Activated CD8-positive, alpha-beta T cell treated with anti-CD3 and anti-CD28 coated beads for 36 hours (primary cell): ENCODE measurements at regions not wholly inside any gene's neighbourhood (a gene's known extent, or its start where the extent isn't known, plus 50 kb on each side); places are given as distances from the start of the nearest gene placed in this dataset.

Experiments used
- ATAC-seq: fragments of 200-7000 bp; cut with Tn5 transposase; one replicate; pipeline ENCODE4 v1.10.0; 2021; ENCODE audit warnings: mild to moderate bottlenecking, moderate library complexity
- CTCF ChIA-PET: fragments of 350-600 bp; sonication (Branson Sonifier 250); formaldehyde crosslinking; loops from one replicate; lab custom pipeline; 2021; ENCODE audit warnings: antibody characterized with exemption; lab: Charles Lee
- POLR2A ChIA-PET: fragments of 350-600 bp; sonication (Branson Sonifier 250); formaldehyde crosslinking; loops from one replicate; lab custom pipeline; 2021; ENCODE audit warnings: antibody characterized with exemption; lab: Charles Lee
- DNase-seq: peaks from one replicate; pipeline ENCODE4 v3.0.0-alpha.2; 2020
- H3K27ac Mint-ChIP-seq: one replicate; pipeline ENCODE4 v1.8.0; 2021; ENCODE audit warnings: mild to moderate bottlenecking, mixed read lengths
- H3K27me3 Mint-ChIP-seq: one replicate; pipeline ENCODE4 v1.8.0; 2021; ENCODE audit warnings: mixed read lengths
- H3K36me3 Mint-ChIP-seq: one replicate; pipeline ENCODE4 v1.8.0; 2021; ENCODE audit warnings: low read depth, mixed read lengths
- H3K4me1 Mint-ChIP-seq: one replicate; pipeline ENCODE4 v1.8.0; 2021; ENCODE audit warnings: low read depth, mixed read lengths
- H3K4me3 Mint-ChIP-seq: one replicate; pipeline ENCODE4 v1.8.0; 2021; ENCODE audit warnings: mild to moderate bottlenecking, moderate library complexity, mixed read lengths
- H3K9me3 Mint-ChIP-seq: one replicate; pipeline ENCODE4 v1.8.0; 2021; ENCODE audit warnings: mixed read lengths
- CTCF ChIP-seq: fragments of 200-600 bp; IDR thresholded peaks from one replicate; pipeline ENCODE4 v1.8.0; 2022; ENCODE audit warnings: antibody characterized with exemption, mild to moderate bottlenecking
- intact Hi-C: fragments of 100-400 bp; cut with micrococcal nuclease; formaldehyde crosslinking; loops from one replicate; pipeline ENCODE4 v1.10.0; 2022

- POLR2A ChIA-PET, result no interaction called here
- TF ChIP-seq CTCF, result no peak
- no peaks in the 10 kb centered on the region for H3K4me1 Mint-ChIP-seq
- DNase-seq (no peak), ATAC-seq (no peak)
- intact Hi-C loops, result no loop called here
- H3K27me3 Mint-ChIP-seq, result no peaks in the 10 kb centered on the region
- H3K4me3 Mint-ChIP-seq, result no peak overlapping the region
- CTCF ChIA-PET, result no interaction called here
- H3K36me3 Mint-ChIP-seq, result no peaks in the 10 kb centered on the region
- no peaks in the 10 kb centered on the region for H3K9me3 Mint-ChIP-seq
- H3K27ac Mint-ChIP-seq, result no peak overlapping the region
Observed at GRCh38 chr9:14025741-14026140, 288.2 kb downstream of the NFIB start.

- intact Hi-C loops, result no loop called here
- DNase-seq, result no peak
- no peaks in the 10 kb centered on the region for H3K4me1 Mint-ChIP-seq
- POLR2A ChIA-PET, result no interaction called here
- no peak overlapping the region for H3K27ac Mint-ChIP-seq
- no peak for ATAC-seq
- no peak overlapping the region for H3K4me3 Mint-ChIP-seq
- CTCF ChIA-PET, result no interaction called here
- no peaks in the 10 kb centered on the region for H3K9me3 Mint-ChIP-seq
- no peaks in the 10 kb centered on the region for H3K36me3 Mint-ChIP-seq
- no peaks in the 10 kb centered on the region for H3K27me3 Mint-ChIP-seq
- TF ChIP-seq CTCF, result no peak
Observed at GRCh38 chr9:14023285-14023684, 290.7 kb downstream of the NFIB start.

- no peaks in the 10 kb centered on the region for H3K36me3 Mint-ChIP-seq
- no peak overlapping the region for H3K27ac Mint-ChIP-seq
- intact Hi-C loops, result no loop called here
- H3K27me3 Mint-ChIP-seq, result no peaks in the 10 kb centered on the region
- DNase-seq, result no peak
- H3K4me3 Mint-ChIP-seq, result no peak overlapping the region
- ChIA-PET POLR2A (no interaction called here), CTCF (interaction anchor here (0.6 kb wide), 1 partner anchor 1508 kb away, joined by 3 read pairs; no protein-coding TSS in a partner anchor)
- no peaks in the 10 kb centered on the region for H3K4me1 Mint-ChIP-seq
- H3K9me3 Mint-ChIP-seq, result no peaks in the 10 kb centered on the region
- no peak for ATAC-seq
- no peak for TF ChIP-seq CTCF
Observed at GRCh38 chr9:14021871-14022525, 291.9 kb downstream of the NFIB start.

GRCh38 chr9:14018081-14018480 lies 295.9 kb downstream of the NFIB start:
- CTCF ChIA-PET, result no interaction called here
- H3K9me3 Mint-ChIP-seq, result no peaks in the 10 kb centered on the region
- no peak for ATAC-seq
- intact Hi-C loops, result no loop called here
- no peak for TF ChIP-seq CTCF
- no peak overlapping the region for H3K27ac Mint-ChIP-seq
- POLR2A ChIA-PET, result no interaction called here
- no peak for DNase-seq
- H3K4me1 Mint-ChIP-seq, result no peaks in the 10 kb centered on the region
- peaks cover 2% of the 10 kb centered on the region for H3K27me3 Mint-ChIP-seq
- H3K4me3 Mint-ChIP-seq, result no peak overlapping the region
- H3K36me3 Mint-ChIP-seq, result no peaks in the 10 kb centered on the region

- Mint-ChIP-seq H3K4me3 (no peak overlapping the region), H3K27ac (no peak overlapping the region), H3K27me3 (peaks cover 2% of the 10 kb centered on the region), H3K9me3 (no peaks in the 10 kb centered on the region), H3K4me1 (no peaks in the 10 kb centered on the region), H3K36me3 (no peaks in the 10 kb centered on the region)
- DNase-seq (no peak), ATAC-seq (no peak)
- intact Hi-C loops, result no loop called here
- CTCF ChIA-PET, result no interaction called here
- TF ChIP-seq CTCF, result no peak
- POLR2A ChIA-PET, result no interaction called here
Observed at GRCh38 chr9:14014744-14015143, 299.2 kb downstream of the NFIB start.
